ENCODE measurements at regions not wholly inside any gene's neighbourhood (a gene's known extent, or its start where the extent isn't known, plus 50 kb on each side); places are given as distances from the start of the nearest gene placed in this dataset.
"Not testable (repeated sequence)": the region's sequence is repeated elsewhere in the genome, so short reads cannot be mapped to it uniquely, and the experiment has no call there.

GRCh38 chr2:192700934-192701333 is 506.2 kb upstream of the TMEFF2 start:
- no peak for DNase-seq (ENCODE audit: low read depth, low spot score)
- TF ChIP-seq, protein P1, sequence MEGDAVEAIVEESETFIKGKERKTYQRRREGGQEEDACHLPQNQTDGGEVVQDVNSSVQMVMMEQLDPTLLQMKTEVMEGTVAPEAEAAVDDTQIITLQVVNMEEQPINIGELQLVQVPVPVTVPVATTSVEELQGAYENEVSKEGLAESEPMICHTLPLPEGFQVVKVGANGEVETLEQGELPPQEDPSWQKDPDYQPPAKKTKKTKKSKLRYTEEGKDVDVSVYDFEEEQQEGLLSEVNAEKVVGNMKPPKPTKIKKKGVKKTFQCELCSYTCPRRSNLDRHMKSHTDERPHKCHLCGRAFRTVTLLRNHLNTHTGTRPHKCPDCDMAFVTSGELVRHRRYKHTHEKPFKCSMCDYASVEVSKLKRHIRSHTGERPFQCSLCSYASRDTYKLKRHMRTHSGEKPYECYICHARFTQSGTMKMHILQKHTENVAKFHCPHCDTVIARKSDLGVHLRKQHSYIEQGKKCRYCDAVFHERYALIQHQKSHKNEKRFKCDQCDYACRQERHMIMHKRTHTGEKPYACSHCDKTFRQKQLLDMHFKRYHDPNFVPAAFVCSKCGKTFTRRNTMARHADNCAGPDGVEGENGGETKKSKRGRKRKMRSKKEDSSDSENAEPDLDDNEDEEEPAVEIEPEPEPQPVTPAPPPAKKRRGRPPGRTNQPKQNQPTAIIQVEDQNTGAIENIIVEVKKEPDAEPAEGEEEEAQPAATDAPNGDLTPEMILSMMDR (IDR thresholded peaks at IDR 0.05; ENCODE audit: insufficient read depth, low read length, missing control alignments) = no peak
- ChIA-PET POLR2A (no interaction called here), CTCF (no interaction called here)
- H3K4me3 ChIP-seq (ENCODE audit: low read depth, low read length) = no peak overlapping the region

- CTCF ChIA-PET = no interaction called here
- TF ChIP-seq, protein P1 (IDR thresholded peaks at IDR 0.05; ENCODE audit: insufficient read depth, low read length, missing control alignments) = no peak
- POLR2A ChIA-PET = no interaction called here
- H3K4me3 ChIP-seq (ENCODE audit: low read depth, low read length) = no peak overlapping the region
- DNase-seq (ENCODE audit: low read depth, low spot score) = no peak
Measured at GRCh38 chr2:192697880-192698279, 503.1 kb upstream of the TMEFF2 start.

DNA sequence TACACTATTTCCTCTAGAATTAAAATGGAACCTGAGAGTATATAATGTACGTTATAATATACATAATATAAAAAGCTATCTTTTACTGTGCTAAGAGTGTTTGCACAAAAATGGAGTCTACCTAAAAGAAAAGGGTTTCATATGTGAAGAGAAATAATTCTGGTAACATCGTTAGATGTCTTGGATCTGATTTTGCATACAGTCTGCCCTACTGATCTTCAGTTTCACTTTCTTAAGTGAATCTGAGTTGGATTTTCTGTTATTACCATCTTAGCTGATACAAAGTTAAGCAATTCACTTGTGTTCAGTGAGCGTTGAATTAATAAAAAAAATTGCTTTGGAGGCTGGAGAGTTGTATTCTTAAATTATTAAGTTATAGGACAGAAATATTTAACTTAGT is 502.1 kb upstream of the TMEFF2 start:
- no peak for DNase-seq (ENCODE audit: low read depth, low spot score)
- POLR2A ChIA-PET = no interaction called here
- CTCF ChIA-PET = no interaction called here
- TF ChIP-seq, protein P1 (IDR thresholded peaks at IDR 0.05; ENCODE audit: insufficient read depth, low read length, missing control alignments) = no peak
- H3K4me3 ChIP-seq (ENCODE audit: low read depth, low read length) = no peak overlapping the region

GRCh38 chr2:192687015-192687414 is 492.3 kb upstream of the TMEFF2 start:
- POLR2A ChIA-PET = no interaction called here
- CTCF ChIA-PET = no interaction called here
- no peak overlapping the region for H3K4me3 ChIP-seq (ENCODE audit: low read depth, low read length)
- DNase-seq (ENCODE audit: low read depth, low spot score) = no peak
- TF ChIP-seq, protein P1 (IDR thresholded peaks at IDR 0.05; ENCODE audit: insufficient read depth, low read length, missing control alignments) = no peak

- DNase-seq (ENCODE audit: low read depth, low spot score); H3K4me3 ChIP-seq (ENCODE audit: low read depth, low read length); CTCF ChIA-PET; POLR2A ChIA-PET: not testable (repeated sequence)
Measured at GRCh38 chr2:192682511-192682910, 487.8 kb upstream of the TMEFF2 start.

DNA sequence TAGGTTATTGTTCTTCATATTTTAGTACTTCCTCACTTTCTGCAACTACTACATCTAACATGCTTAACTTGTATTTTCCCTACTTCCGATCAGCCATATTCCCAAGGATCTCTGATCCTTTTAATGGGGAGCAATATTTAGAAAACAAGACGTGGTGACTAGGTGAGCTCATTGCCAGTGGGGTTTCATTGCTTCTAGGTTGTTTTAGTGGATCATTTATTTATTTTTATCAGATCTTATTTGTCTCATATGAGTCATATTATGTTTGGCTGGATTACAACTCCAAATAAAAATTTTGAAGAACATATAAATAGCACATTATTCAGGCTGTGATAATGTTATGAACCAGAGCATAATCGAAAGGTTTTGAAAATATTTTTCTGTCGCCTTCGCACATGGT is 480.9 kb upstream of the TMEFF2 start:
- DNase-seq (ENCODE audit: low read depth, low spot score) = no peak
- CTCF ChIA-PET = no interaction called here
- H3K4me3 ChIP-seq (ENCODE audit: low read depth, low read length) = no peak overlapping the region
- POLR2A ChIA-PET = no interaction called here
- TF ChIP-seq, protein P1 (IDR thresholded peaks at IDR 0.05; ENCODE audit: insufficient read depth, low read length, missing control alignments) = no peak

DNA sequence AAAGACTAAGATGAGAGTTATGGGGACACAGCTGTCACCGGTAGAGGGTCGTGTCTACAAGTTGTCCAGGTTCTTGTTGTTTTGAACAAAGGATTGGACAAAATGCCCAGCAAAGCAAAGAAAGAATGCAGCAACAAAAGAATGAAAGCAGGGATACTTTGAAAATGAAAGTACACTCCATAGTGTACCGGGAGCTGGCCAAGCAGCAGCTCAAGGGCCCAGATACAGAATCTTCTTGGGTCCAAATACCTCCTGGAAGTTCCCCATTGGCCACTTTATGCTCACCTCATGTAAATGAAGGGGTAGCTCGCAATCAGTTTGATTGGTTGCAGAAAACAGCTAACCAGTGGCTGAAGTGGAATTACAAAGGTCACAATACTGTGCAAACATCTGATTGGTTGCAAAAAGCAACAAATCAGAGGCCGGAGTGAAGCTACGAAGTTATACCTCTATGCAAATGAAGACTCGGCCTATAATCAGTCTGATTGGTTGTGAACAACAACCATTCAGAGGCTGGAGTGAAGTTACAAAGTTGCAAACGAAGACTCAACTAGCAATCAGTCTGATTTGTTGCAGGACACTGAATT is 474.9 kb upstream of the TMEFF2 start:
- ChIA-PET POLR2A (no interaction called here), CTCF (no interaction called here)
- TF ChIP-seq, protein P1 (IDR thresholded peaks at IDR 0.05; ENCODE audit: insufficient read depth, low read length, missing control alignments) = no peak
- DNase-seq (ENCODE audit: low read depth, low spot score) = no peak
- H3K4me3 ChIP-seq (ENCODE audit: low read depth, low read length) = no peak overlapping the region

GRCh38 chr2:192660555-192660954 is 465.8 kb upstream of the TMEFF2 start:
- POLR2A ChIA-PET; H3K4me3 ChIP-seq (ENCODE audit: low read depth, low read length); DNase-seq (ENCODE audit: low read depth, low spot score); CTCF ChIA-PET: not testable (repeated sequence)

All from AG04449 (cell line).